ENCODE measurements at regions not wholly inside any gene's neighbourhood (a gene's known extent, or its start where the extent isn't known, plus 50 kb on each side); places are given as distances from the start of the nearest gene placed in this dataset.

GRCh38 chr7:96786998-96787395 is 77.4 kb upstream of the SEM1 start:
- H3K4me3 ChIP-seq = no peak overlapping the region
- H3K36me3 ChIP-seq = no peaks in the 10 kb centered on the region
- no peak overlapping the region for H3K27ac ChIP-seq (replicated peaks in 1 of 4)
- H3K9me3 ChIP-seq = no peaks in the 10 kb centered on the region
- H3K27me3 ChIP-seq = no peaks in the 10 kb centered on the region
- TF ChIP-seq EP300 (IDR thresholded peaks at IDR 0.05) = no peak
- TF ChIP-seq POLR2AphosphoS5 (IDR thresholded peaks at IDR 0.05) = no peak
- TF ChIP-seq, protein P1, sequence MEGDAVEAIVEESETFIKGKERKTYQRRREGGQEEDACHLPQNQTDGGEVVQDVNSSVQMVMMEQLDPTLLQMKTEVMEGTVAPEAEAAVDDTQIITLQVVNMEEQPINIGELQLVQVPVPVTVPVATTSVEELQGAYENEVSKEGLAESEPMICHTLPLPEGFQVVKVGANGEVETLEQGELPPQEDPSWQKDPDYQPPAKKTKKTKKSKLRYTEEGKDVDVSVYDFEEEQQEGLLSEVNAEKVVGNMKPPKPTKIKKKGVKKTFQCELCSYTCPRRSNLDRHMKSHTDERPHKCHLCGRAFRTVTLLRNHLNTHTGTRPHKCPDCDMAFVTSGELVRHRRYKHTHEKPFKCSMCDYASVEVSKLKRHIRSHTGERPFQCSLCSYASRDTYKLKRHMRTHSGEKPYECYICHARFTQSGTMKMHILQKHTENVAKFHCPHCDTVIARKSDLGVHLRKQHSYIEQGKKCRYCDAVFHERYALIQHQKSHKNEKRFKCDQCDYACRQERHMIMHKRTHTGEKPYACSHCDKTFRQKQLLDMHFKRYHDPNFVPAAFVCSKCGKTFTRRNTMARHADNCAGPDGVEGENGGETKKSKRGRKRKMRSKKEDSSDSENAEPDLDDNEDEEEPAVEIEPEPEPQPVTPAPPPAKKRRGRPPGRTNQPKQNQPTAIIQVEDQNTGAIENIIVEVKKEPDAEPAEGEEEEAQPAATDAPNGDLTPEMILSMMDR (IDR thresholded peaks at IDR 0.05) = no peak
- no peak for TF ChIP-seq POLR2A (IDR thresholded peaks at IDR 0.05; ENCODE audit: low read depth)
- DNase-seq (ENCODE audit: extremely low spot score) = no peak
- H3K4me1 ChIP-seq = no peaks in the 10 kb centered on the region
- intact Hi-C loops (cut with DNase I) = no loop called here

DNA sequence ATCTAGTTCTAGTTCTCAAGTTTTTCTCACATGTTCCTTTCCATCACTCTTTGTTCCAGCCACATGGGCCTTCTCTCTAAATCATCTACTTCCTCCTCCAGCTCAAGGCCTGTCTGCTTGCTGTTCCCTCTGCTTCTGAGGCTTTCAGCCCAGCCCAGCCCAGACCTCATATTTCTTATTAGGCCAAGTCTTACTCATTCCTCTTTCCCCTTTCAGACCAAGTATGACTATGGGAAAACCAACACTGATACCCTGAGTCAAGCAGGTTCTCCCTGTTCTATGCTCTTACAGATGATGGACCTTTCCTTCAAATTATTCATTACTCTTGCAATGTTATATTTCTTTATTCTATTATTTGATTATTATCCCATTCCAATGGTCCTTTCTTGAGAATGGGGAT is 80.3 kb upstream of the SEM1 start:
- H3K27ac ChIP-seq (replicated peaks in 1 of 4) = no peak overlapping the region
- no peaks in the 10 kb centered on the region for H3K27me3 ChIP-seq
- no peak for TF ChIP-seq EP300 (IDR thresholded peaks at IDR 0.05)
- TF ChIP-seq, protein P1 (IDR thresholded peaks at IDR 0.05) = no peak
- TF ChIP-seq POLR2AphosphoS5 (IDR thresholded peaks at IDR 0.05) = no peak
- no peak for TF ChIP-seq POLR2A (IDR thresholded peaks at IDR 0.05; ENCODE audit: low read depth)
- DNase-seq (ENCODE audit: extremely low spot score) = no peak
- H3K36me3 ChIP-seq = no peaks in the 10 kb centered on the region
- no peak overlapping the region for H3K4me3 ChIP-seq
- no peaks in the 10 kb centered on the region for H3K9me3 ChIP-seq
- H3K4me1 ChIP-seq = no peaks in the 10 kb centered on the region
- intact Hi-C loops (cut with DNase I) = no loop called here

DNA sequence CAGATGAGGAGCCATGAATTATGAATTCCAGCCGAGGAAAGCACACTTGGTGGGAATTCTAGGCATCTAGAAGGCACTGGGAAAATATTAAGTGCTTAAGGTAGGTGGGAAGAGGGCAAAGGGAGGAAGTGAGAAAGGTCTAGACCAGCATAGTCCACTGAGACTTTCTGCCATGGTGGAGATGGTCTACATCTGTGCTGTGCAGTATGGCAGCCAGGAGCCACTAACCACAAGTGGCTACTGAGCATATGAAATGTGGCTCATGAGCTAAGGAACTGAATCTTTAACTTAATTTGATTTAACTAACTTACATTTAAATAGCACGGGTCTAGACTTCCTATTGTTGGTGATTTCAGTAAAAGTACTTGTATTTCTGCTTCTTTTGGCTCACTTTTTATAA is 82.5 kb upstream of the SEM1 start:
- Histone ChIP-seq H3K9me3 (no peaks in the 10 kb centered on the region), H3K27me3 (no peaks in the 10 kb centered on the region), H3K4me1 (no peaks in the 10 kb centered on the region), H3K27ac (replicated peaks in 1 of 4) (no peak overlapping the region), H3K36me3 (no peaks in the 10 kb centered on the region), H3K4me3 (no peak overlapping the region)
- no peak for DNase-seq (ENCODE audit: extremely low spot score)
- WGBS = 74% methylated on average over 2 of the region's 2 CpGs
- TF ChIP-seq POLR2AphosphoS5 (IDR thresholded peaks at IDR 0.05) = no peak
- TF ChIP-seq, protein P1 (IDR thresholded peaks at IDR 0.05) = no peak
- no peak for TF ChIP-seq EP300 (IDR thresholded peaks at IDR 0.05)
- no peak for TF ChIP-seq POLR2A (IDR thresholded peaks at IDR 0.05; ENCODE audit: low read depth)
- intact Hi-C loops (cut with DNase I) = no loop called here

DNA sequence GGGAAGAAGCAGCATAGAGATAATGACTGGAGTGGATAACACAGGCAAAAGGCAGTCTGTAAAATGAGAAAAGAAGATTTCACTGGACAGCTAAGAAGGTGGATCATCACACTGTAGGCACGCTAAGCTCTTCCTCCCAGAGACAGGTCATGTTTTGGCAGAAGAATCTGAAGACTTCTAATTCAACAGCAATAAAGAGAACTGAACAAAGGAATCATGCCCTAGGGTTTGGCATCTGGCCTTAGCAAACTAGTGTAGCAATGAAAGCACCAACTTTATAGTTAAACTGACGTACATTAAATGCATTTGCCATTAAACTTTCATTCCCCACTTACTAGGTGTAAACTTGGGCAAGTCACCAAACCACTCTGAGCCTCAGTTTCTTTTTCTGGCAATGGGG is 84.4 kb upstream of the SEM1 start:
- WGBS = 84% methylated on average over 2 of the region's 2 CpGs
- no peaks in the 10 kb centered on the region for H3K36me3 ChIP-seq
- H3K4me3 ChIP-seq = no peak overlapping the region
- H3K27me3 ChIP-seq = no peaks in the 10 kb centered on the region
- no peaks in the 10 kb centered on the region for H3K4me1 ChIP-seq
- TF ChIP-seq EP300 (IDR thresholded peaks at IDR 0.05) = no peak
- no peak for TF ChIP-seq POLR2A (IDR thresholded peaks at IDR 0.05; ENCODE audit: low read depth)
- no peak for TF ChIP-seq POLR2AphosphoS5 (IDR thresholded peaks at IDR 0.05)
- TF ChIP-seq, protein P1 (IDR thresholded peaks at IDR 0.05) = no peak
- DNase-seq (ENCODE audit: extremely low spot score) = no peak
- H3K27ac ChIP-seq (replicated peaks in 1 of 4) = no peak overlapping the region
- intact Hi-C loops (cut with DNase I) = no loop called here
- H3K9me3 ChIP-seq = no peaks in the 10 kb centered on the region

DNA sequence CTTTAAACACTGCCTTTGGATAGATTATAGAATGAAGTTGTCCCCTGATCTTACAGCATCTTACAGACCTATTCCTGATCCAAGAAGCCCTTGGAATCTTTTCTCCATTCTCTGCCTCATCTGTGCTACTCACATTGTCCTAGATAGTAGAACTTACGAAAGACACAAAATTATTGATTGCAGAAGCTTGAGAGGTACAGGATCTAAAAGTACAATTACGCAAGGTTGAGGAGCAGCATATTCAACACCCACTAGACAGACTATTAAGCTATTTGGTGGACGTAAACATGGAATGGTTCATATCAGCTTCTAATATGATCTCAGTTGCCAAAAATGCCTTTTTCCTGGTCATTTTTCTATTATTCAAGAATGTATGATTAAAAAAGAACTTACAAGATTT is 90.5 kb upstream of the SEM1 start:
- Histone ChIP-seq H3K9me3 (no peaks in the 10 kb centered on the region), H3K27ac (replicated peaks in 1 of 4) (no peak overlapping the region), H3K36me3 (no peaks in the 10 kb centered on the region), H3K4me1 (no peaks in the 10 kb centered on the region), H3K4me3 (no peak overlapping the region), H3K27me3 (no peaks in the 10 kb centered on the region)
- 90% methylated on average over 3 of the region's 3 CpGs for WGBS
- no peak for DNase-seq (ENCODE audit: extremely low spot score)
- intact Hi-C loops (cut with DNase I) = no loop called here
- TF ChIP-seq POLR2A (IDR thresholded peaks at IDR 0.05; ENCODE audit: low read depth) (no peak), EP300 (IDR thresholded peaks at IDR 0.05) (no peak), POLR2AphosphoS5 (IDR thresholded peaks at IDR 0.05) (no peak)
- TF ChIP-seq, protein P1 (IDR thresholded peaks at IDR 0.05) = no peak

All from esophagus muscularis mucosa (tissue), 4 donors.